Lower lobe of right lung (tissue), 2 donors: ENCODE measurements at regions not wholly inside any gene's neighbourhood (a gene's known extent, or its start where the extent isn't known, plus 50 kb on each side); places are given as distances from the start of the nearest gene placed in this dataset.
"Not testable (repeated sequence)": the region's sequence is repeated elsewhere in the genome, so short reads cannot be mapped to it uniquely, and the experiment has no call there.

Experiments
- ATAC-seq, 2 donors: fragments of 200-7000 bp; cut with Tn5 transposase; one replicate each; pipeline ENCODE4 v1.9.1; 2020 to 2022; ENCODE audit warnings: mild to moderate bottlenecking in 2 of 2, moderate library complexity in 2 of 2
- DNase-seq: peaks from one replicate; pipeline ENCODE4 v3.0.0-alpha.2; 2020
- H3K27ac ChIP-seq: fragments of 200-600 bp; one replicate; pipeline ENCODE4 v1.8.0; 2022
- H3K27me3 ChIP-seq: fragments of 200-600 bp; one replicate; pipeline ENCODE4 v1.8.0; 2022; ENCODE audit warnings: low read depth
- H3K36me3 ChIP-seq: fragments of 200-600 bp; one replicate; pipeline ENCODE4 v1.8.0; 2022; ENCODE audit warnings: mild to moderate bottlenecking
- H3K4me1 ChIP-seq: fragments of 200-600 bp; one replicate; pipeline ENCODE4 v1.8.0; 2022
- H3K4me3 ChIP-seq: fragments of 200-600 bp; one replicate; pipeline ENCODE4 v1.8.0; 2022; ENCODE audit warnings: mild to moderate bottlenecking
- H3K9me3 ChIP-seq: fragments of 200-600 bp; one replicate; pipeline ENCODE4 v1.8.0; 2022
- intact Hi-C: fragments of 100-400 bp; cut with DNase I; formaldehyde crosslinking; loops from one replicate; pipeline ENCODE4 v1.11.0; 2022
- donor health status: DM: no; HTN: yes; CAD: no; lungs with severe emphysema.

GRCh38 chr17:30731210-30732132 is 93.0 kb downstream of the CRLF3 start:
- peak overlapping the region; percentile 83 for H3K4me3 ChIP-seq
- peak; percentile 90 for DNase-seq
- H3K27me3 ChIP-seq, H3K9me3 ChIP-seq, intact Hi-C loops, H3K36me3 ChIP-seq: not testable (repeated sequence)
- peak; percentile 99 to 100 for ATAC-seq
- peak overlapping the region; percentile 84 for H3K27ac ChIP-seq
- peaks cover 13% of the 10 kb centered on the region for H3K4me1 ChIP-seq

- peak; percentile 45 for DNase-seq
- Histone ChIP-seq H3K4me3 (peak overlapping the region; percentile 83), H3K4me1 (peaks cover 13% of the 10 kb centered on the region), H3K27ac (peak overlapping the region; percentile 84)
- H3K36me3 ChIP-seq, H3K27me3 ChIP-seq, intact Hi-C loops, ATAC-seq, H3K9me3 ChIP-seq: not testable (repeated sequence)
Measured at GRCh38 chr17:30730837-30731209, 93.7 kb downstream of the CRLF3 start.

- H3K9me3 ChIP-seq, ATAC-seq, H3K4me3 ChIP-seq, H3K36me3 ChIP-seq, H3K27me3 ChIP-seq, H3K27ac ChIP-seq, intact Hi-C loops: not testable (repeated sequence)
- H3K4me1 ChIP-seq, result peaks cover 13% of the 10 kb centered on the region
- peak; percentile 21 for DNase-seq
Measured at GRCh38 chr17:30730171-30730836, 94.2 kb downstream of the CRLF3 start.

GRCh38 chr17:30729471-30730170 is 94.9 kb downstream of the CRLF3 start:
- ATAC-seq, H3K27me3 ChIP-seq, intact Hi-C loops, H3K27ac ChIP-seq, H3K9me3 ChIP-seq, H3K4me3 ChIP-seq, H3K36me3 ChIP-seq: not testable (repeated sequence)
- DNase-seq, result peak; percentile 35
- peaks cover 13% of the 10 kb centered on the region for H3K4me1 ChIP-seq

- H3K36me3 ChIP-seq, H3K27me3 ChIP-seq, H3K4me1 ChIP-seq, intact Hi-C loops, H3K4me3 ChIP-seq, H3K9me3 ChIP-seq, H3K27ac ChIP-seq, ATAC-seq: not testable (repeated sequence)
- peak; percentile 13 for DNase-seq
Measured at GRCh38 chr17:30727517-30727916, 97.0 kb downstream of the CRLF3 start.

GRCh38 chr17:30726734-30727133 is 97.8 kb downstream of the CRLF3 start:
- H3K4me3 ChIP-seq, H3K4me1 ChIP-seq, H3K36me3 ChIP-seq, H3K27ac ChIP-seq, intact Hi-C loops, H3K9me3 ChIP-seq, H3K27me3 ChIP-seq, ATAC-seq: not testable (repeated sequence)
- peak; percentile 29 for DNase-seq

- H3K4me3 ChIP-seq, H3K36me3 ChIP-seq, ATAC-seq, H3K9me3 ChIP-seq, H3K27ac ChIP-seq, H3K4me1 ChIP-seq, intact Hi-C loops, H3K27me3 ChIP-seq: not testable (repeated sequence)
- DNase-seq, result peak; percentile 4
Measured at GRCh38 chr17:30726310-30726709, 98.2 kb downstream of the CRLF3 start.

- H3K4me3 ChIP-seq, H3K27me3 ChIP-seq, intact Hi-C loops, H3K36me3 ChIP-seq, H3K9me3 ChIP-seq, H3K4me1 ChIP-seq, ATAC-seq, H3K27ac ChIP-seq: not testable (repeated sequence)
- peak; percentile 31 for DNase-seq
Measured at GRCh38 chr17:30724034-30724650, 100.3 kb downstream of the CRLF3 start.

GRCh38 chr17:30722114-30722780 is 102.2 kb downstream of the CRLF3 start:
- ATAC-seq, H3K4me1 ChIP-seq, H3K27ac ChIP-seq, H3K27me3 ChIP-seq, H3K36me3 ChIP-seq, H3K9me3 ChIP-seq, intact Hi-C loops, H3K4me3 ChIP-seq: not testable (repeated sequence)
- peak; percentile 30 for DNase-seq

GRCh38 chr17:30720971-30721370 is 103.5 kb downstream of the CRLF3 start:
- intact Hi-C loops, result not testable (repeated sequence)
- peak; percentile 9 for DNase-seq

More at GRCh38 chr17:30720971-30721370, 103.5 kb downstream of the CRLF3 start:
- not testable (repeated sequence) for H3K27ac ChIP-seq, H3K36me3 ChIP-seq, H3K27me3 ChIP-seq, H3K4me3 ChIP-seq, H3K9me3 ChIP-seq, ATAC-seq, H3K4me1 ChIP-seq
